Endothelial cell of umbilical vein (primary cell): ENCODE measurements at regions not wholly inside any gene's neighbourhood (a gene's known extent, or its start where the extent isn't known, plus 50 kb on each side); places are given as distances from the start of the nearest gene placed in this dataset.

Source experiments
- CTCF ChIP-seq, 2 donors: IDR thresholded peaks; 1 replicate in 1 of 2; 2 replicates in 1 of 2; pipeline ENCODE4 v1.5.1; 2011; ENCODE audit warnings: low read length in 2 of 2, mild to moderate bottlenecking in 2 of 2, moderate library complexity in 2 of 2, control low read depth in 1 of 2, inconsistent platforms in 1 of 2, low read depth in 1 of 2; ENCODE audit not compliant: insufficient read depth in 1 of 2; ENCODE audit errors: extremely low read depth in 1 of 2
- EZH2 ChIP-seq: IDR thresholded peaks from 2 replicates; pipeline ENCODE4 v1.6.1; 2012; ENCODE audit warnings: borderline replicate concordance, low read depth, mild to moderate bottlenecking, moderate library complexity, low read length, inconsistent platforms; ENCODE audit not compliant: severe bottlenecking
- POLR2AphosphoS5 ChIP-seq: IDR thresholded peaks from 2 replicates; pipeline ENCODE4 v1.6.1; 2012; ENCODE audit warnings: low read depth, mild to moderate bottlenecking, control low read depth, low read length, moderate library complexity; ENCODE audit not compliant: insufficient read depth

- TF ChIP-seq EZH2 (no peak), CTCF (IDR thresholded peaks at IDR 0.05; ENCODE audit: extremely low read depth in 1 of 2, insufficient read depth in 1 of 2, low read depth in 1 of 2, low read length in 2 of 2) (no peak), POLR2AphosphoS5 (no peak)
Observed at GRCh38 chr18:67453901-67454300, 62.6 kb downstream of the DSEL start.
